ENCODE measurements at regions not wholly inside any gene's neighbourhood (a gene's known extent, or its start where the extent isn't known, plus 50 kb on each side); places are given as distances from the start of the nearest gene placed in this dataset.

DNA sequence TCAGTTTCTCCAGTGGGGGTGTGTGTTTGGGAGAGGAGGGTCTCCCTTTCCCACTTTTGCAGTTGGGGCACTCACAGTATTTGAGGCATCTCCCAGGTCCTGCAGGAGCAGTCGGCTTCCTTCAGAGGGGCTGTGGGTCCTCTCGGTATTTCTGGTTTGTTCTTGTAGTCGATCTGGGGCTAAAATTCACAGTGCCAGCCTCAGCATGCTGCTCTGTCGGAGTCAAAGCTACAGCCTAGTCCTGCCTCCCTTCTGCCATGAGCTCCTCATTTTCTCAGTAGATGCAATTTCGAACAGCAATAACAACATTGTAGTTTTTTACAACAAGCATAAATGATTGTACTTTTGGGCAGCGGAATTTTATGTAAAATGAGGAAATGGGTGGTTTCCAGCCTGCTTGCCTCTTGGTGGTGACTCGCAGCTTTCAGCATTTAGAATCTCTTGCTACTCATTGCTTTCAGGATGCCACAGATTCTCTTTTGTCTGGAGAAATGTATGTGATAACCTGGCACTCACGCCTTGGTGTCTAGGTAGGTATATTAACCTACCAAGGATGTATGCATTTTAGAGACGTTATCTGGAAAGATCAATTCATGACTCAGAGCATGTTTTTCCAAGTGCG is 82.4 kb upstream of the C21orf91 start:
- DNase-seq (ENCODE audit: low read depth in 2 of 2) = peak in 1 of 2 donors; percentile 42

DNA sequence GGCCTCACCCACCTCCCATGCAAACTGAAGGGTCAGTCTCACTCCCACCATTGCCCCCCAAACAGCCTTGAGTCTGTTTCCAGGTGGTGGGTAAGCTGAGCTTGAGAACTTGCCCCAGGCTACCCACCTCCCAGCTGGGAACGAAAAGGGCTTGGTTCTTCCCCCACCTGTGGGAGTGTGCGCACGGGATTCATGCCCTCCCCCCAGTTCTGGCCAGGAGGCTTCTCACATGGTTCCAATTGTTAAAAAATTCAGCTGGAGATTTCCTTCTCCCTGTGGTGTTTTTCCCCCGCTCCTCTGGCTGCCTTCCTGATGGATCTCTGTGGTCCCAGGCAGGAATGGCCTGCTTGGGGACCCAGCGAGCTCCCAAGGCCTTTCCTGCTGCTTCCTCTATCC is 81.8 kb upstream of the C21orf91 start:
- DNase-seq (ENCODE audit: low read depth in 2 of 2) = peak in 1 of 2 donors; percentile 39

DNA sequence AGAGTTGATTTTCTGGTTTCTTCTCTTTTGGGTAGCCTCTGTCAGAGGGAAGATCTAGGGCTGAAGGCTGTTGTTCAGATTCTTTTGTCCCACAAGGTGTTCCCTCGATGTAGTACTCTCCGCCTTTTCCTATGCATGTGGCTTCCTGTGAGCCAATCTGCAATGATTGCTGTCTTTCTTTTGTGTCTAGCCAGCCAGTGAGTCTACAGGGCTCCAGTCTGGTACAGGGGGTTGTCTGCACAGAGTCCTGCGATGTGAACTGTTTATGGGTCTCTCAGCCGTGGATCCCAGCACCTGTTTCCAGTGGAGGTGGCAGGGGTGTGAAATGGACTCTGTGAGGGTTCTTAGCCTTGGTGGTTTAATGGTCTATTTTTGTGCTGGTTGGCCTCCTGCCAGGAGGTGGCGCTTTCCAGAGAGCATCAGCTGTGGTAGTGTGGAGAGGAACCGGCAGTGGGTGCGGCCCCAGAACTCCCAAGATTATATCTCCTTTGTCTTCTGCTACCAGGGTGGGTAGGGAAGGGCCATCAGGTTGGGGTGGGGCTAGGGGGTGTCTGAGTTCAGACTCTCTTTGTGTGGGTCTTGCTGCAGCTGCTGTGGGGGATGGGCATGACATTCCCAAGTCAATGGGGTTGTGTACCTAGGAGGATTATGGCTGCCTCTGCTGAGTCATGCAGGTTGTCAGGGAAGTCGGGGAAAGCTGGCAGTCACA is 81.3 kb upstream of the C21orf91 start:
- DNase-seq (ENCODE audit: low read depth in 2 of 2) = peak in 1 of 2 donors; percentile 6

DNA sequence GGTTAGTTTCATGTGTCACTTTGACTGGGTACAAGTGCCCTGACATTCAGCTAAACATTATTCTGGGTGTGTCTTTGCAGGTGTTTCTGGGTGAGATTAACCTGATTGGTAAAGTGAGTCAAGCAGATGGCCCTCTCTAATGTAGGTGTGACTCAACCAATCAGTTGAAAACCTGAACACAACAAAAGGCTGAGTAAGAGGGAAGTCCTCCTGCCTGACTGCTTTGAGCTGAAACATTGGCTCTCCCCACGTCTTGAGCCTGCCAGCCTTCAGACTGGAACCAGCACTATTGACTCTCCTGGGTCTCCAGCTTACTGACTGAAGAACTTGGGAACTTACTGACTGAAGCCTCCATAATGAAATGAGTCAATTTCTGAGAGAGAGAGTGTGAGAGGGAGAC is 70.0 kb upstream of the C21orf91 start:
- no peak for DNase-seq (ENCODE audit: low read depth in 2 of 2)

DNA sequence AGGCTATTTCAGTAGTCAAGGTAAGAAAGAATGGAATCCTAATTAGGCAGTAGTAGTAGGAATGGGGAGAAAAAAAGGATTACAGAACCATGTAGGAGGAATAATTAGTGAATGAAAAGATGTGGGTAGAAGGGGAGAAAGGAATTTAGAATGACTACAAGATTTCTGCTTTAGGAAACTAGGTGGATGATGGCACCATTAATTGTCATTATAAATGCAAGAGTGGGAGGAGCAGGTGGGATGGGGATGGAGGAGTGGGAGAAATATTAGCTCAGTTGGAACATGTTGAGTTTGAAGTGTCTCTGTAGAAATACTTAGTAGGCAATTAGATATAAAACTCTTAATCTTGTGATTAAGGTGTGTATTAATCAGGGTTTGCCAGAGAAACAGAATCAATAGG is 50.0 kb upstream of the C21orf91 start:
- no peak for DNase-seq (ENCODE audit: low read depth in 2 of 2)
